IMR-90 (cell line): ENCODE measurements at regions not wholly inside any gene's neighbourhood (a gene's known extent, or its start where the extent isn't known, plus 50 kb on each side); places are given as distances from the start of the nearest gene placed in this dataset.

ENCODE experiments used
- ATAC-seq: fragments of 200-7000 bp; cut with Tn5 transposase; 2 replicates; pipeline ENCODE4 v1.9.1; 2020; ENCODE audit warnings: low read depth, mild to moderate bottlenecking, moderate library complexity
- BruUV-seq: library from RNA; stranded (reverse); fragments of 400-500 nt; replicated peaks from 2 replicates; lab custom pipeline; 2021; lab: Mats Ljungman, UMichigan
- CTCF ChIA-PET: fragments of 300-600 bp; formaldehyde crosslinking; extraction: SDS; loops from one replicate; lab custom pipeline; 2021; ENCODE audit warnings: antibody characterized with exemption; lab: Yijun Ruan, JAX
- POLR2A ChIA-PET: fragments of 300-600 bp; sonication (Branson Sonifier 250); formaldehyde crosslinking; loops from one replicate; lab custom pipeline; 2022; ENCODE audit warnings: antibody characterized with exemption; ENCODE audit not compliant: unreplicated experiment; lab: Charles Lee
- DNase-seq: peaks from one replicate; pipeline ENCODE4 v3.0.0; 2013
- H2AFZ ChIP-seq: replicated peaks from 2 replicates; pipeline ENCODE3; 2013; ENCODE audit warnings: low read length, mild to moderate bottlenecking; ENCODE audit not compliant: poor library complexity
- H2AK5ac ChIP-seq: 2 replicates; pipeline ENCODE4 v1.6.1; 2013; ENCODE audit warnings: low read depth, low read length, inconsistent platforms
- H2AK9ac ChIP-seq: replicated peaks from 2 replicates; pipeline ENCODE3; 2013; ENCODE audit warnings: mild to moderate bottlenecking, low read depth, low read length, moderate library complexity; ENCODE audit not compliant: poor library complexity
- H2BK120ac ChIP-seq: 2 replicates; pipeline ENCODE4 v1.6.1; 2013; ENCODE audit warnings: low read depth, low read length, inconsistent platforms
- H2BK15ac ChIP-seq: 3 replicates; pipeline ENCODE4 v1.6.1; 2013; ENCODE audit warnings: low read depth, low read length, inconsistent platforms
- H2BK20ac ChIP-seq: 2 replicates; pipeline ENCODE4 v1.6.1; 2013; ENCODE audit warnings: low read depth, mild to moderate bottlenecking, inconsistent platforms, low read length, moderate library complexity
- H2BK5ac ChIP-seq: 2 replicates; pipeline ENCODE4 v1.6.1; 2013; ENCODE audit warnings: mild to moderate bottlenecking, low read depth, low read length, inconsistent platforms; ENCODE audit not compliant: poor library complexity, severe bottlenecking
- H3K14ac ChIP-seq: replicated peaks from 2 replicates; pipeline ENCODE4 v1.6.1; 2013; ENCODE audit warnings: low read depth, low read length, inconsistent platforms
- H3K18ac ChIP-seq: 2 replicates; pipeline ENCODE4 v1.6.1; 2013; ENCODE audit warnings: low read depth, low read length, control low read depth
- H3K23ac ChIP-seq: 2 replicates; pipeline ENCODE4 v1.6.1; 2013; ENCODE audit warnings: low read depth, low read length, inconsistent platforms
- H3K27ac ChIP-seq: 2 replicates; pipeline ENCODE4 v1.5.1; 2013; ENCODE audit warnings: mild to moderate bottlenecking, control low read depth, low read length; ENCODE audit not compliant: insufficient read depth
- H3K27me3 ChIP-seq: 2 replicates; pipeline ENCODE4 v1.6.1; 2013; ENCODE audit warnings: low read length; ENCODE audit not compliant: control insufficient read depth, insufficient read depth
- H3K36me3 ChIP-seq: 2 replicates; pipeline ENCODE4 v1.6.1; 2013; ENCODE audit warnings: low read length, mixed read lengths; ENCODE audit not compliant: control insufficient read depth, insufficient read depth
- H3K4ac ChIP-seq: 2 replicates; pipeline ENCODE4 v1.6.1; 2013; ENCODE audit warnings: low read depth, low read length, inconsistent platforms
- H3K4me1 ChIP-seq: 2 replicates; pipeline ENCODE4 v1.6.1; 2013; ENCODE audit warnings: low read length, mixed read lengths; ENCODE audit not compliant: control insufficient read depth, insufficient read depth
- H3K4me2 ChIP-seq: 2 replicates; pipeline ENCODE4 v1.6.1; 2013; ENCODE audit warnings: low read depth, mild to moderate bottlenecking, control low read depth, low read length, moderate library complexity
- H3K4me3 ChIP-seq: 2 replicates; pipeline ENCODE4 v1.5.1; 2013; ENCODE audit warnings: low read depth, mild to moderate bottlenecking, control low read depth, low read length, moderate library complexity; ENCODE audit not compliant: insufficient read depth
- H3K56ac ChIP-seq: 2 replicates; pipeline ENCODE4 v1.6.1; 2013; ENCODE audit warnings: low read length, inconsistent platforms; ENCODE audit not compliant: insufficient read depth; ENCODE audit errors: extremely low read depth
- H3K79me1 ChIP-seq, 2 experiments: 2 replicates each; pipeline ENCODE4 v1.6.1; 2013; ENCODE audit warnings: low read length in 2 of 2, inconsistent platforms in 1 of 2, low read depth in 1 of 2
- H3K9ac ChIP-seq: 2 replicates; pipeline ENCODE4 v1.6.1; 2013; ENCODE audit warnings: low read depth, low read length, control low read depth
- H3K9me1 ChIP-seq: 2 replicates; pipeline ENCODE4 v1.6.1; 2013; ENCODE audit warnings: low read length, inconsistent platforms; ENCODE audit not compliant: insufficient read depth
- H3K9me3 ChIP-seq: 2 replicates; pipeline ENCODE4 v1.6.1; 2013; ENCODE audit warnings: low read length; ENCODE audit not compliant: control insufficient read depth, insufficient read depth
- H4K20me1 ChIP-seq: 2 replicates; pipeline ENCODE4 v1.6.1; 2013; ENCODE audit warnings: low read length, inconsistent platforms; ENCODE audit not compliant: insufficient read depth
- H4K5ac ChIP-seq: 2 replicates; pipeline ENCODE4 v1.6.1; 2013; ENCODE audit warnings: mild to moderate bottlenecking, low read depth, low read length, control low read depth
- H4K8ac ChIP-seq, 2 experiments: 2 replicates each; pipeline ENCODE4 v1.6.1; 2013; ENCODE audit warnings: low read depth in 2 of 2, low read length in 2 of 2, control low read depth in 1 of 2, inconsistent platforms in 1 of 2
- H4K91ac ChIP-seq: 2 replicates; pipeline ENCODE4 v1.6.1; 2013; ENCODE audit warnings: low read depth, low read length, inconsistent platforms; ENCODE audit not compliant: insufficient read depth
- BHLHE40 ChIP-seq: fragments of 150-350 bp; IDR thresholded peaks from 2 replicates; pipeline ENCODE4 v1.6.1; 2016; ENCODE audit warnings: mild to moderate bottlenecking, low read depth, low read length
- CEBPB ChIP-seq: IDR thresholded peaks from 2 replicates; pipeline ENCODE4 v1.6.1; 2012; ENCODE audit warnings: low read depth, low read length, improper control_type of control experiment
- CHD1 ChIP-seq: IDR thresholded peaks from 2 replicates; pipeline ENCODE4 v1.6.1; 2012; ENCODE audit warnings: low read depth, low read length, improper control_type of control experiment
- CTCF ChIP-seq: conservative IDR thresholded peaks from 2 replicates; pipeline ENCODE4 v1.5.1; 2012; ENCODE audit warnings: mild to moderate bottlenecking, low read depth, low read length, improper control_type of control experiment
- ELK1 ChIP-seq: fragments of 150-350 bp; IDR thresholded peaks from 2 replicates; pipeline ENCODE4 v1.6.1; 2016; ENCODE audit warnings: low read depth, mild to moderate bottlenecking, low read length, moderate library complexity, borderline replicate concordance
- FOS ChIP-seq: fragments of 150-350 bp; IDR thresholded peaks from 2 replicates; pipeline ENCODE4 v1.6.1; 2016; ENCODE audit warnings: low read depth, low read length
- MAFK ChIP-seq: IDR thresholded peaks from 2 replicates; pipeline ENCODE4 v1.6.1; 2012; ENCODE audit warnings: low read depth, low read length, improper control_type of control experiment
- MAZ ChIP-seq: IDR thresholded peaks from 2 replicates; pipeline ENCODE4 v1.6.1; 2012; ENCODE audit warnings: low read depth, mild to moderate bottlenecking, low read length, improper control_type of control experiment, moderate library complexity, borderline replicate concordance
- MXI1 ChIP-seq: IDR thresholded peaks from 2 replicates; pipeline ENCODE4 v1.6.1; 2012; ENCODE audit warnings: low read depth, mild to moderate bottlenecking, low read length, moderate library complexity, borderline replicate concordance
- NFE2L2 ChIP-seq: fragments of 150-350 bp; IDR thresholded peaks from 2 replicates; pipeline ENCODE4 v1.6.1; 2016; ENCODE audit warnings: low read depth, mild to moderate bottlenecking, low read length
- POLR2A ChIP-seq: IDR thresholded peaks from 2 replicates; pipeline ENCODE4 v1.6.1; 2012; ENCODE audit warnings: mild to moderate bottlenecking, low read depth, low read length
- RAD21 ChIP-seq: IDR thresholded peaks from 2 replicates; pipeline ENCODE4 v1.6.1; 2012; ENCODE audit warnings: low read length, improper control_type of control experiment
- RCOR1 ChIP-seq: IDR thresholded peaks from 2 replicates; pipeline ENCODE4 v1.6.1; 2012; ENCODE audit warnings: mild to moderate bottlenecking, low read length, improper control_type of control experiment; ENCODE audit not compliant: insufficient replicate concordance
- RFX5 ChIP-seq: IDR thresholded peaks from 2 replicates; pipeline ENCODE4 v1.8.0; 2012; ENCODE audit warnings: low read depth, mild to moderate bottlenecking, low read length, moderate library complexity
- SMC3 ChIP-seq: fragments of 150-350 bp; IDR thresholded peaks from 2 replicates; pipeline ENCODE4 v1.6.1; 2016; ENCODE audit warnings: low read depth, mild to moderate bottlenecking, antibody characterized with exemption, low read length, moderate library complexity
- USF2 ChIP-seq: fragments of 150-350 bp; IDR thresholded peaks from 2 replicates; pipeline ENCODE4 v1.6.1; 2017; ENCODE audit warnings: mild to moderate bottlenecking, antibody characterized with exemption, low read length, low read depth
- WGBS, 2 experiments: methylation state at CpG; one replicate each; pipeline versions ENCODE4 v1.1.5 to v1.1.7; 2013; ENCODE audit warnings: missing lambda C conversion rate in 2 of 2; ENCODE audit not compliant: insufficient read length in 1 of 2; ENCODE audit errors: extremely low coverage in 2 of 2; 5-methylcytosine and 5-hydroxymethylcytosine counted together
- dilution Hi-C: fragments of 300-500 bp; cut with HindIII; formaldehyde crosslinking; loops from one replicate; pipeline ENCODE4 v1.14.3; 2018; ENCODE audit warnings: low sequenced_read_pairs; ENCODE audit not compliant: unreplicated experiment
- in situ Hi-C: fragments of 300-500 bp; cut with MboI; formaldehyde crosslinking; loops from 3 replicates; pipeline ENCODE4 v1.14.3; 2019; ENCODE audit warnings: low sequenced_read_pairs, inconsistent platforms, mixed read lengths
- intact Hi-C: fragments of 100-400 bp; cut with micrococcal nuclease; formaldehyde crosslinking; loops from 2 replicates; pipeline ENCODE4 v1.10.0; 2022

GRCh38 chr2:184004948-184005672 lies 593.2 kb upstream of the ZNF804A start:
- in situ Hi-C loops (no loop called here), intact Hi-C loops (no loop called here), dilution Hi-C loops (no loop called here)
- Histone ChIP-seq H3K23ac (no peak overlapping the region), H2BK120ac (no peak overlapping the region), H2AK9ac (no peak overlapping the region), H3K4me1 (no peaks in the 10 kb centered on the region), H3K9ac (no peak overlapping the region), H3K18ac (no peak overlapping the region), H3K27me3 (no peaks in the 10 kb centered on the region), H2BK5ac (no peak overlapping the region), H3K4me3 (no peak overlapping the region), H4K91ac (no peak overlapping the region), H3K36me3 (no peaks in the 10 kb centered on the region), H3K4ac (no peak overlapping the region), H2BK20ac (no peak overlapping the region), H2BK15ac (no peak overlapping the region), H3K4me2 (no peak overlapping the region), H3K14ac (no peak overlapping the region), H4K8ac (no peak overlapping the region), H3K9me3 (peaks cover 8% of the 10 kb centered on the region; the same call in 1 of the 2 replicates), H2AFZ (no peak overlapping the region), H3K79me1 (no peaks in the 10 kb centered on the region), H4K5ac (no peak overlapping the region), H3K9me1 (no peaks in the 10 kb centered on the region), H3K56ac (no peak overlapping the region), H3K27ac (no peak overlapping the region), H2AK5ac (no peak overlapping the region), H4K20me1 (no peaks in the 10 kb centered on the region)
- DNase-seq, result no peak
- TF ChIP-seq CEBPB (no peak), FOS (no peak), BHLHE40 (no peak), NFE2L2 (no peak), CHD1 (no peak), SMC3 (no peak), RCOR1 (no peak), RFX5 (no peak), ELK1 (no peak), POLR2A (no peak), RAD21 (no peak), USF2 (no peak), MAFK (no peak), CTCF (no peak), MXI1 (no peak), MAZ (no peak)
- ChIA-PET POLR2A (no interaction called here), CTCF (no interaction called here)
- 43% methylated on average over 1 of the region's 2 CpGs; no CpG with 5 or more reads in 1 of the 2 experiments for WGBS, 2 experiments
- BruUV-seq, result no TSS peak
- ATAC-seq, result no peak
